SK-N-SH treated with all-trans-retinoic acid at 6 μM for 48 hours (cell line): ENCODE measurements at regions not wholly inside any gene's neighbourhood (a gene's known extent, or its start where the extent isn't known, plus 50 kb on each side); places are given as distances from the start of the nearest gene placed in this dataset.

ENCODE experiments used
- CSRNP3 ChIP-seq: fragments of 250-450 bp; sonication (Bioruptor Pico); IDR thresholded peaks from 2 replicates; pipeline ENCODE4 v1.5.1; 2021; ENCODE audit warnings: mild to moderate bottlenecking, moderate library complexity
- ISL1 ChIP-seq: fragments of 250-450 bp; sonication (Bioruptor Pico); IDR thresholded peaks from 2 replicates; pipeline ENCODE4 v2.1.2; 2022; ENCODE audit warnings: mild to moderate bottlenecking, moderate library complexity
- PATZ1 ChIP-seq: fragments of 250-450 bp; sonication (Bioruptor Pico); IDR thresholded peaks from 2 replicates; pipeline ENCODE4 v1.8.0; 2020; ENCODE audit warnings: mild to moderate bottlenecking, moderate library complexity, borderline replicate concordance
- POU6F1 ChIP-seq: fragments of 250-450 bp; sonication (Bioruptor Pico); IDR thresholded peaks from 2 replicates; pipeline ENCODE4 v1.8.0; 2021; ENCODE audit warnings: low read depth, mild to moderate bottlenecking, moderate library complexity, borderline replicate concordance
- PPARA ChIP-seq: fragments of 250-450 bp; sonication (Bioruptor Pico); IDR thresholded peaks from 2 replicates; pipeline ENCODE4 v1.5.0; 2020; ENCODE audit warnings: mild to moderate bottlenecking, borderline replicate concordance
- RARB ChIP-seq: fragments of 250-450 bp; sonication (Bioruptor Pico); IDR thresholded peaks from 2 replicates; pipeline ENCODE4 v1.8.0; 2021; ENCODE audit warnings: mild to moderate bottlenecking, moderate library complexity
- TOX ChIP-seq: fragments of 250-450 bp; sonication (Bioruptor Pico); IDR thresholded peaks from 2 replicates; pipeline ENCODE4 v1.8.0; 2021; ENCODE audit warnings: mild to moderate bottlenecking, moderate library complexity, borderline replicate concordance
- TSHZ2 ChIP-seq: fragments of 250-450 bp; sonication (Bioruptor Pico); IDR thresholded peaks from 2 replicates; pipeline ENCODE4 v1.5.0; 2020; ENCODE audit warnings: mild to moderate bottlenecking, moderate library complexity

GRCh38 chr2:189318761-189319160 is 122.5 kb upstream of the WDR75 start:
- TF ChIP-seq PPARA (CRISPR knock-in tag) (no peak), RARB (CRISPR knock-in tag) (no peak), TSHZ2 (CRISPR knock-in tag) (no peak), PATZ1 (CRISPR knock-in tag) (no peak), TOX (CRISPR knock-in tag) (no peak), POU6F1 (CRISPR knock-in tag) (no peak), CSRNP3 (CRISPR knock-in tag) (no peak), ISL1 (no peak)
